Glutamatergic neuron (in vitro differentiated cells): ENCODE measurements at regions not wholly inside any gene's neighbourhood (a gene's known extent, or its start where the extent isn't known, plus 50 kb on each side); places are given as distances from the start of the nearest gene placed in this dataset.

Experiments used
- DNase-seq: peaks from one replicate; pipeline ENCODE4 v3.0.0; 2022
- H3K27ac Mint-ChIP-seq: one replicate; pipeline ENCODE4 v1.8.0; 2020; ENCODE audit warnings: mild to moderate bottlenecking, mixed read lengths, inconsistent platforms; ENCODE audit not compliant: unreplicated experiment
- H3K27me3 Mint-ChIP-seq: one replicate; pipeline ENCODE4 v1.8.0; 2020; ENCODE audit warnings: mild to moderate bottlenecking, moderate library complexity, mixed read lengths, inconsistent platforms; ENCODE audit not compliant: unreplicated experiment
- H3K36me3 Mint-ChIP-seq: one replicate; pipeline ENCODE4 v1.8.0; 2020; ENCODE audit warnings: mild to moderate bottlenecking, mixed read lengths, inconsistent platforms; ENCODE audit not compliant: unreplicated experiment
- H3K4me1 Mint-ChIP-seq: one replicate; pipeline ENCODE4 v1.8.0; 2020; ENCODE audit warnings: mild to moderate bottlenecking, low read depth, mixed read lengths, inconsistent platforms; ENCODE audit not compliant: unreplicated experiment
- H3K4me3 Mint-ChIP-seq: one replicate; pipeline ENCODE4 v1.8.0; 2020; ENCODE audit warnings: mild to moderate bottlenecking, mixed read lengths, inconsistent platforms; ENCODE audit not compliant: unreplicated experiment
- H3K9me3 Mint-ChIP-seq: one replicate; pipeline ENCODE4 v1.8.0; 2020; ENCODE audit warnings: mild to moderate bottlenecking, moderate library complexity, mixed read lengths, inconsistent platforms; ENCODE audit not compliant: unreplicated experiment
- CTCF ChIP-seq: fragments of 200-600 bp; sonication (generic); IDR thresholded peaks from one replicate; pipeline ENCODE4 v1.5.0; 2021; ENCODE audit not compliant: partially characterized antibody, unreplicated experiment

- Mint-ChIP-seq H3K4me1 (peaks cover 25% of the 10 kb centered on the region), H3K9me3 (no peaks in the 10 kb centered on the region), H3K4me3 (no peak overlapping the region), H3K27me3 (peaks cover 1% of the 10 kb centered on the region), H3K36me3 (no peaks in the 10 kb centered on the region), H3K27ac (no peak overlapping the region)
- TF ChIP-seq CTCF, result no peak
- DNase-seq, result no peak
These were observed 79.1 kb downstream of the CD164 start for GRCh38 chr6:109303164-109303563.

- Mint-ChIP-seq H3K9me3 (no peaks in the 10 kb centered on the region), H3K27ac (no peak overlapping the region), H3K27me3 (peaks cover 1% of the 10 kb centered on the region), H3K36me3 (no peaks in the 10 kb centered on the region), H3K4me3 (no peak overlapping the region), H3K4me1 (peaks cover 29% of the 10 kb centered on the region)
- no peak for TF ChIP-seq CTCF
- no peak for DNase-seq
These were observed 80.1 kb downstream of the CD164 start for GRCh38 chr6:109302176-109302575.

- Mint-ChIP-seq H3K27me3 (peaks cover 5% of the 10 kb centered on the region), H3K36me3 (no peaks in the 10 kb centered on the region), H3K4me3 (no peak overlapping the region), H3K4me1 (peaks cover 34% of the 10 kb centered on the region), H3K9me3 (no peaks in the 10 kb centered on the region), H3K27ac (no peak overlapping the region)
- TF ChIP-seq CTCF, result no peak
- no peak for DNase-seq
These were observed 80.8 kb downstream of the CD164 start for GRCh38 chr6:109301418-109301817.

GRCh38 chr6:109300874-109301273 lies 81.4 kb downstream of the CD164 start:
- DNase-seq, result no peak
- Mint-ChIP-seq H3K36me3 (no peaks in the 10 kb centered on the region), H3K9me3 (no peaks in the 10 kb centered on the region), H3K4me1 (peaks cover 37% of the 10 kb centered on the region), H3K27ac (no peak overlapping the region), H3K27me3 (peaks cover 5% of the 10 kb centered on the region), H3K4me3 (no peak overlapping the region)
- TF ChIP-seq CTCF, result no peak

GRCh38 chr6:109299776-109300564 lies 82.3 kb downstream of the CD164 start:
- no peak overlapping the region for H3K4me3 Mint-ChIP-seq
- no peak for TF ChIP-seq CTCF
- H3K36me3 Mint-ChIP-seq, result no peaks in the 10 kb centered on the region
- H3K27me3 Mint-ChIP-seq, result peaks cover 5% of the 10 kb centered on the region
- no peak overlapping the region for H3K27ac Mint-ChIP-seq
- DNase-seq, result no peak
- no peaks in the 10 kb centered on the region for H3K9me3 Mint-ChIP-seq
- H3K4me1 Mint-ChIP-seq, result peaks cover 36% of the 10 kb centered on the region
